GM19438 (cell line): ENCODE measurements at regions not wholly inside any gene's neighbourhood (a gene's known extent, or its start where the extent isn't known, plus 50 kb on each side); places are given as distances from the start of the nearest gene placed in this dataset.

Experiments
- ATAC-seq: cut with Tn5 transposase; IDR thresholded peaks from one replicate; pipeline ENCODE4 v1.9.1; 2021; ENCODE audit warnings: low read depth; ENCODE audit not compliant: unreplicated experiment

DNA sequence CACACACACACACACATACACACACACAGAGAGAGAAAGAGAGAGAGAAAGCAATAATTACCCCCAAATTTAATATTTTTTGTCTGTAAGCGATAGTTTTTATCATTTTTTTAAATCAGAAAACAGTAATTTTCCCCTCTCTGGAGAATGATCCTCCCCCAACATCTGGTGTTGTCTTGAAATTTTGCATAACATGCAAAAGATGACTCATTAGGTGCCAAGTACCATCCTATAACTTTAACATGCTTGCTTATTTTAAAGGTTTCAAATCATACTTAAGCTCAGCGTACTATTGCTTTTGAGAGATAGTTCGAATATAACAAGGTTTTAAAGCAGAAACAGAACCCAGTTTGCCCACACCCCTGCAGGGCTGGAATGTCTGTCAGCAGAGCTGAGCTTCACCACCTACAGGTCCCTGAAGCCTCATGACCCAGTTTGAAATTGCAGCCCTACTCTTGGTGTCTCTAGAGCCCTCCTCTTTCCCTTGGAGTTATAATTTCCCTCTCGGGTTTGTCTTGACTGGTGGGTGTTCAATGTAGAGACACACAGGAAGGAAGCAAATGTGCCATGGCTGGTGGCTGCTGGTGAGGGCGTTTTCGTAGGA lies 175.0 kb upstream of the HS3ST1 start:
- ATAC-seq = no peak

DNA sequence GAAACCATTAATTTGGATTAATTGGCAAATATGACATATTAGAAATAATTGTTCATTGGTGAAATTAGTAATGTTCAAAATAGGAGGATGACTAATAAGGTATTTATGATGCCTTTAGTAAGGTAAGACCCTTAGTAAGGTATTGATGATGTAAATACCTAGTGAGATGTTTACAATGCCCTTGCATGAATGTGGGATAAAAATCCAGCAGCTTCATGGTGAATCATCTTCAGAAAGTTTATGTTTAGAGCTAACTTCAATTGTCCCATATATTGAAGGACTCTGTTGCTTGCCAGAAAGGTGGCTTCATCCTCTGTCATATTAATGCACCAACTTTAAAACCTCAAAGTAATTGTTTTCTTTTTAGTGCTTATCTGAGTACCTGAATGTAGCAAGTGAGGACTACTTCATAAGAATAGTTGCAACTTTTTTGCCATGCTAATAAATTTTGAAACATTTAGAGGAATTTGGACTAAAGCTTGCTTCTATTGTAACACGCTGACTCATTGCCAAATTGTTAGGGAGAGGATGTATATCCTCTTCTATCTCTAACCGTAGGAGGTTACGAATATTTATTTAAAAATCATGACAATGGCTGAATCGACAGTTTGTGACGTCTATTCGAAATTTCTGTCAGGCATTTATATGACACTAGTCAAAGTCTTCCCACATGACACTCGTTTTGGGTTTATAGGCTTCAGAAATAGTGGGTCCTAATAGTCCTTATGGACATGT lies 174.1 kb upstream of the HS3ST1 start:
- ATAC-seq = no peak

DNA sequence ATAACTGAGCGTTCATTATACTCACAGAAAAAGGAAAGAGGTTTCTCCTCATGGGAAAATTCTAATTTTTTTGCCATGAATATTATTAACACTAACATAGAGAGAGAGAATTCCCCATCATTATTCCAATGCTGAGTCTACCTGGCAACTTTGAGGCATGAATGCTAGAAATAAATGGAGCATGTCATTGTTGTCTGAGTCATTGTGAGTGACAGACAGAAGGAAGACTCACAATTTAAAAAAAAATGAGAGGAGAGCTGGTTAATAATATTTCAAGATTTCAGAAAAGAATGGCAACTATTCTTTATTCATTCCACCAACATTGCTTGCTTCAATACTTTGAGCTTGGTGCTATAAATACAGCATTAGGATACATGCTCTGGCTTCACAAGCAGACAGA lies 170.4 kb upstream of the HS3ST1 start:
- no peak for ATAC-seq

DNA sequence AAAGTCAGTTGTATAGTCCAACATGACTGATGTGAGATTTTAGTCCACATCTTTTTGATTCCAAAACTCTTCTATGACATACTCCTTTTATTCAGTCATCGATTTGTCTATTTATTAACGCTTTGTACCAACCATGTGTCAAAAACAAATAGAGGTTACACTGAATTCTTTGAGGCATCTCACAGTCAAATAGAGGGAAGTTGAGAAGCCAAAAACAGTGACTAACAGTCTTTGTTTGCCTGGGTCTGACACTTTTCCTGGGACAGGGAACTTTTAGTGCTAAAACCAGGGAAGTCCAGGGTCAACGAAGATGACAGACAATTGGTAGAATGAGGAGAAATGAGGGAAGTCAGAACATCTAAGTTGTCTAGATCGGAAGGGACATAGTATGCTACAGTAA lies 169.9 kb upstream of the HS3ST1 start:
- ATAC-seq = no peak

- no peak for ATAC-seq
Measured at GRCh38 chr4:11597506-11597905, 168.8 kb upstream of the HS3ST1 start.

DNA sequence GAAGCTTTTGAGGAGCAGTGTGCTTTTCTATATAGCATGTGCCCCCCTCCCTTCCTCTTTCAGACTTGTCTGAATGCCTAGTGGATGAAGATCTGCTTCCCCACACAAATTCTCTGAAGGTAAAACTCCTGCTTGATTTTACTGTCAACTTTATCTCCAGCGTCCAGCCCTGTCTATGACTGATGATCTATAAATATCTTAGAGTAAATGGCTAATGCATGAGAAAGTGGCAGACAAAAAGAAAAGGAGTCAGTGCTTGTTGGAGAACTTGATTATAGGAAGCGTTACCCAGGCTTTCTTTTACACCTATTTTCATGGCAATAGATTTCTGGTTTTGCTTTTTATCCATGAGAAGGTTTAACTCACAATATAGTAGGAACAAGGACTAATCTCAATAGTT lies 168.3 kb upstream of the HS3ST1 start:
- no peak for ATAC-seq

- ATAC-seq = no peak
Measured at GRCh38 chr4:11593576-11594116, 165.0 kb upstream of the HS3ST1 start.

DNA sequence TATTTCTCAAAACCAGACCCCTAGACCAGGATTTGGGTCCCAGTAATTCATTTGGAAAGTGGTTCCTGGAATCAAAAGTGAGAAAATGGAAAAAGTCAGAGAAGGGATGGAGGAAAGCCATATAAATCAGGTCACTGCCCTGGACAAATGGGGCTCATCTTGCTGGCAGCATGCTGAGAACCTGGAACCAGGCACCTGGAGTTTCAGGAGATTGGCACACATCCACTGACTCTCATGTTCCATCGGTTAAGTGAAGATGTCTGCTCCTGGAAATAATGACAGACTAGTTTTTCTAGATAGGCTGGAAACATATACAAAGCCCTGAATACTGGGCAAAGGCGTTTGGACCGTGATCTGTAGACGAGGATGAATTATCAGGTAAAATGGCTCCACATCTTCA lies 163.6 kb upstream of the HS3ST1 start:
- no peak for ATAC-seq

DNA sequence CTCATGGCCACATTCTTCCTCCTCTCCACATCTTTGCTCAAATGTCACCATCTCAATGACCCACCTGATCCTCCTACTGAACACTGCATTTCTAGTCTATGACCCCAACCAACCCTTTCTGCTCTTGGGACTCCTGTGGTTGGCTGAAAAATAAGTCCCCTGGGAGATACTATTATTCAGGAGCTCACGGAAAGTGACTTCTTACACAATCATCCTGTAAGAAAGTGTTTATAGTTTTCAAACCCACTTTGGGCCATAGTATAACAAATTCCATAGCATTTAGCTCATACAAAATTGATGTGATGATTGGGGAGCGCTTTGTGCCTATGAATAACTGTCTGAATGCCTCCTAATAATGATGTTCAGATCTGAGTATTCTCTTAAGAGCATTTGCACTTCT lies 161.4 kb upstream of the HS3ST1 start:
- ATAC-seq = no peak

- ATAC-seq = no peak
Measured at GRCh38 chr4:11589676-11590075, 161.0 kb upstream of the HS3ST1 start.

DNA sequence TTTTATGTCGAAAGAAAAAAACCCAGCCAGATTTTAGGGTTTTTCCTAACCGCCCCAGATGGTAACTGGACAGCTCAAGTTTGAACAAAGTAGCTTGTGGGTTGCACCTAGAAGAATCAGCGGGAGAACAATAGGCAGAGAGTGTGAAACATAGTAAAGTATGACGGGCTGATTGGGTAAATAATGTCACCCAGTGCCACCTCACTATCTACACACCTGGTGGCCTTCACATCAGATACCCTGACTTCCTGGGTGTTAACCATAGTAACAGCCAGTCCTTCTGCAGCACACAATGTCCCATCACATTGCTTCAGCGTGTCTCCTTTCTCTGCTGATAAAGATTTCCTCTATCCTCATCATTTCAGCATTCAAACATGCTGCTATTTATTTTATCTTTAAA lies 159.1 kb upstream of the HS3ST1 start:
- no peak for ATAC-seq

- ATAC-seq = no peak
Measured at GRCh38 chr4:11585506-11585905, 156.8 kb upstream of the HS3ST1 start.

DNA sequence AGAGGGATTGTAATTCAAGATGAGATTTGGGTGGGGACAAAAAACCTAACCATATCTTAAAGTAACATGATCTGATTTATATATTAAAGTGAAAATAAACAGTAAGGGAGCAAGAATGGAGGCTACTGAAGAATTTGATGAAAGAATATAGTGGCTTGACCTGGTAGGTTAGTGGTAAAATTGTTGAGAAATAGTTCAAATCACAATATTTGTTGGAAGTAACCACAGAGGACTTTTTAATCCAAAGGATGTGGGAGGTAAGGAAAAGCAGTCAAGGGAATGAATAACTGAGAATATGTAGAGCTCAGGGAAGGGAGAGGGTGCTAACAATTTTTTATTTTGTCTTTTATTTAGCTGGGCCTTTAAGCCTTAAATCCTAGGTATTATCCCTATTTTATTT lies 139.8 kb upstream of the HS3ST1 start:
- ATAC-seq = no peak

DNA sequence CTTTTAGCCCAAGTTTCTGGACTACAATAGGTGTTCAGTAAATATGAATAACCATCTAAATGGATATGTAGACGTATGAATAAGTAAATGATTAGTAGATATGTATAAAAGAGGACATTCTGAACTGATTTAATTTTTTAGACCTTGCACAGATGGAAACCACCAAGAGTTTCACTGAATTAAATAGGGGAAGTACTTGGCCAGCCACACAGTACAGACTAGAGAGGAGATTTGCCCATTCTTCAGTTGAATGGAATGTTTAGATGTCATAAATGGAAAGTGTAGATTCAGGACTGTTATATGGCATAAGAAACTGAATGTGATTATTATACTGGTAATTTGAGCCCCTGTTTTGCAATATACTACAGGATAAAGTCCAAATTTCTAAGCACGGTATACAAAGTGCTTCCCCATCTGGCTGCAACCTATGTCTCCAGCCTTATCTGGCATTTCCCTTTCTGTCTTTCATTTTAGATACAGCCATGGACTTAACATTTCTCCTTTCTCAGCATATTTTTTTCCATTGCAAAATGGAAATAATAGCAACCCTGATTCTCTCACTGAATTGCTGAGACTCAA lies 137.8 kb upstream of the HS3ST1 start:
- ATAC-seq = no peak

DNA sequence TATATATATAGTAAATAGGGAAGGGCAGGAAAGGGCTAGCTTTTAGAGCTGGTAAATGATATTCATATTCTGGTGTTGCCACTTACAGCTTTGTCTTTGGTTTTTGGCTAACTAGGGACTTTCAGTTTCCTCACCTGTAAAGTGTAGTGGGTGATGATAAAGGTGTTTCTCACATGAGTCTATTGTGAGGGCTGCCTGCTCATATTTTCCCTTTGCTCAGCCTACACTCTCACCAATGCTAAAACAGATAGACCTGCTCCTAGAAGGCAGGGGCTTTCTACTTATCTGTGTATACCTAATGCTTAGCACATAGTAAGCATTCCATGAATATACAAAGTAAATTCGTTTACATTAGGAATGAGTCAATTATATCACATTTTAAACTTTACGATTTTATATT lies 137.2 kb upstream of the HS3ST1 start:
- ATAC-seq = no peak

DNA sequence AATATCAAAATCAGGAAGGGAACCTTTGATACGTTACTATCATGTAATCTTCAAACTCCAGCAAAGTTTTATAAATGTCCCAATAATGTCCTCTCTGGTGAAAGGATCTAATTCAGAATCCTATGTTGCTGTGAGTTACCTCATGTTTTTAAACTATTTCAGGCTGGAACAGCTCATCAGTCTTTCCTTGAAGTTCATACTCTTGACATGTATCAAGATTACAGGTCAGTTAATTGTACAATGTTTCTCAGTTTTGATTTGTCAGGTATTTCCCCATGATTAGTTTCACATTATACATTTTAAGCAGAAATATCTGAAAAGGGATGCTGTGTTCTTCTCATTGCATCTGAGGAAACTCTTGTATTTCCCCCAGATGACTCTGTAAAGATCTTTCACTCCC lies 136.5 kb upstream of the HS3ST1 start:
- no peak for ATAC-seq

GRCh38 chr4:11564021-11564420 lies 135.3 kb upstream of the HS3ST1 start:
- ATAC-seq = no peak

GRCh38 chr4:11549525-11549924 lies 120.8 kb upstream of the HS3ST1 start:
- ATAC-seq = no peak

DNA sequence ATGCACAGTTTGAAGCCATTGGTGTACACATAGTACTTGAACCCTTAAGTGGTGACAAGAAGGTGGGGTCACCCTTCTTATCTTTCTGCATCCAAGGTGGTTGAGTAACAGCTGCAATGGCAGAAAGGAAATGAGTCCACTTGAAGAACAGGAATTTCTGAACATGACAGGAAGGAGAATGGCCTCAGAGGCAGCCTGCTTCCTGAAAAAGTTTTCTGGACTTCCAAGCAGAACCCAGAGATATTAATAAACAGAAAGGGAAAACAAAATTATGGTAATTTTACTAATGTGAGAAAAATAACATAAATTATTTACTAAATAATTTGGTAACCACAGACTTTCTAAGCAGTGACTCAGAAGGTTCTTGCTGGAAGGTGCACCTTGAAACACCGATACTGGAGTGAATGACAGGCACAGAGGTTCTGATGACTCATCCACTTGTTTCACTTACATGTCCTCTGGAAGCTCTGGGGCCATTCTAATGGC lies 119.9 kb upstream of the HS3ST1 start:
- ATAC-seq = peak; percentile 94

- no peak for ATAC-seq
Measured at GRCh38 chr4:11546391-11547175, 117.9 kb upstream of the HS3ST1 start.

DNA sequence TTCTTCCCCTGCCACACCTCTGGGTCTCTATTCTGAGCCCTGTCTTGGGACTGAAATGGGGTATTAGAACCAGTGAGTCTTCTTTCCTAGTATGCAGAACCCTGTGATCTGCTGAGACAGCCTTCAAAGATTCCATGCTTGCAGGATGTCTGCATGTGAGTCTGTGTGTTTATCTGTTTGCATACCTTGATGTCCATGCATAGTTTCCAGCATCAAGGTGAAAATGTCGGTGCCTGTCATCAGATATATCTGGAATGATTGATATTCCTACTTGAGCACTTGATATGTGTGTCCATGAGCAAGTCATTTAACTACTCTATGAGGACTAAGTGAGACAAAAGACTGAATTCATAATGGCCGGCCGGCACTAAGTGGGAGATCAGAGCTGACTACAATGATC lies 117.0 kb upstream of the HS3ST1 start:
- no peak for ATAC-seq
